Heart left ventricle (tissue), 13 donors: ENCODE measurements at regions not wholly inside any gene's neighbourhood (a gene's known extent, or its start where the extent isn't known, plus 50 kb on each side); places are given as distances from the start of the nearest gene placed in this dataset.

Experiments
- POLR2A ChIP-seq, 2 donors: fragments of 450-650 bp; IDR thresholded peaks; one replicate each; pipeline ENCODE4 v1.6.1; 2017; ENCODE audit warnings: antibody characterized with exemption in 2 of 2, mild to moderate bottlenecking in 2 of 2, moderate library complexity in 2 of 2
- TF ChIP-seq, protein P1 (sequence below), 12 donors: fragments of 200-600 bp; sonication (generic) in 4 of 12; IDR thresholded peaks; one replicate each; pipeline versions ENCODE4 v1.5.0 to v1.8.0; 2018 to 2022; ENCODE audit warnings: antibody characterized with exemption in 12 of 12, mild to moderate bottlenecking in 5 of 12
- donor health status: ischemic (EF 13 %, LVEDD 7.1; RV severe dilation, severe dysfunction).
- donor health status: DM: no; HTN: yes; CAD: no.
- donor health status: DM: no; HTN: no; CAD: no.
- donor health status: ischemic (EF 25% LVEDD 6.9; RV normal size, moderate dysfunction).
- donor health status: ischemic (EF 25% LVEDD 5.7; RV mildly dilated, moderate dysfunction).
- donor health status: ischemic (EF 35%, LVEDD 5.7; RV mildly dilated, moderate dysfunction).
- donor health status: nonischemic (EF 11% LVEDD 7.7; RV severe dilation, severe dysfunction).
- donor health status: DM: yes; HTN: yes; CAD: no.
- donor health status: PGD.
- donor health status: ischemic (EF 29% LVEDD 5.4; RV normal size, mild dysfunction).
- donor health status: nonischemic (EF 23%, LVEDD 6.1; RV moderate dilation, normal function).

DNA sequence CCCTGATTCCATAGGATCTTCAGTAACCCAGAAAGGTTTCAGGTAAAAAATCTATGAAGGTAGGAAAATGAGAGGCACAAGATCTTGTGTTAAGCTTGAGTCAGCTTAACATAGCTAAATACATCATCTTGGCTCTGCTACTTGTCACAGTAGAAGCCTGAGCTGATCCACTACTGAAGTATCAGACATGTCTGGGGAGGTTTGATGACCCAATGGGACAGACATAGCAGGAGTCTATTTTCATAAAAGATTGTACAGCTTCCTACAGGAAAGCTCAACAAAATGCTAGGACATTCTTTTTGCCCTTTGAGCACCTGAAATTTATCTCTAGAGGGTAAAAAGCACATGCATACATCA lies 84.3 kb upstream of the FSHR start:
- no peak for TF ChIP-seq POLR2A (IDR thresholded peaks at IDR 0.05)
- TF ChIP-seq, protein P1, sequence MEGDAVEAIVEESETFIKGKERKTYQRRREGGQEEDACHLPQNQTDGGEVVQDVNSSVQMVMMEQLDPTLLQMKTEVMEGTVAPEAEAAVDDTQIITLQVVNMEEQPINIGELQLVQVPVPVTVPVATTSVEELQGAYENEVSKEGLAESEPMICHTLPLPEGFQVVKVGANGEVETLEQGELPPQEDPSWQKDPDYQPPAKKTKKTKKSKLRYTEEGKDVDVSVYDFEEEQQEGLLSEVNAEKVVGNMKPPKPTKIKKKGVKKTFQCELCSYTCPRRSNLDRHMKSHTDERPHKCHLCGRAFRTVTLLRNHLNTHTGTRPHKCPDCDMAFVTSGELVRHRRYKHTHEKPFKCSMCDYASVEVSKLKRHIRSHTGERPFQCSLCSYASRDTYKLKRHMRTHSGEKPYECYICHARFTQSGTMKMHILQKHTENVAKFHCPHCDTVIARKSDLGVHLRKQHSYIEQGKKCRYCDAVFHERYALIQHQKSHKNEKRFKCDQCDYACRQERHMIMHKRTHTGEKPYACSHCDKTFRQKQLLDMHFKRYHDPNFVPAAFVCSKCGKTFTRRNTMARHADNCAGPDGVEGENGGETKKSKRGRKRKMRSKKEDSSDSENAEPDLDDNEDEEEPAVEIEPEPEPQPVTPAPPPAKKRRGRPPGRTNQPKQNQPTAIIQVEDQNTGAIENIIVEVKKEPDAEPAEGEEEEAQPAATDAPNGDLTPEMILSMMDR (IDR thresholded peaks at IDR 0.05): no peak
